ENCODE measurements at regions not wholly inside any gene's neighbourhood (a gene's known extent, or its start where the extent isn't known, plus 50 kb on each side); places are given as distances from the start of the nearest gene placed in this dataset.
"Not testable (repeated sequence)": the region's sequence is repeated elsewhere in the genome, so short reads cannot be mapped to it uniquely, and the experiment has no call there.

DNA sequence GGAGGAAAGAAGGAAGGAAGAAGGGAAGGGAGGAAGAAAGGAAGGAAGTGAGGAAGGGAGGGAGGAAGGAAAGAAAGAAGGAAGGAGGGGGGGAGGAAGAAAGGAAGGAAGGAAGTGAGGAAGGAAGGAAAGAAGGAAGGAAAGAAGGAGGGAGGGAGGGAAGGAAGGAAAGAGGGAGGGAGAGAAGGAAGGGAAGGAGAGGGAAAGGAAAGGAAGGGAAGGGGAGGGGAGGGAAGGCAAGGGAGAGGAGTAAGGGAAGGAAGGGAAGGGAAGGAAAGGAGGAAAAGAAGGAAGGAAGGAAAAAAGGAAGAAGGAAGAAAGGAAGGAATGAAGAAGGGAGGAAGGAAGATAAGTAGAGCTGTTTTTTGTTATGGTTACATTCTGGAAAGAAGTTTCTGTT is 141.2 kb downstream of the LRRC3B start:
- no peak for DNase-seq (ENCODE audit: low spot score)

DNA sequence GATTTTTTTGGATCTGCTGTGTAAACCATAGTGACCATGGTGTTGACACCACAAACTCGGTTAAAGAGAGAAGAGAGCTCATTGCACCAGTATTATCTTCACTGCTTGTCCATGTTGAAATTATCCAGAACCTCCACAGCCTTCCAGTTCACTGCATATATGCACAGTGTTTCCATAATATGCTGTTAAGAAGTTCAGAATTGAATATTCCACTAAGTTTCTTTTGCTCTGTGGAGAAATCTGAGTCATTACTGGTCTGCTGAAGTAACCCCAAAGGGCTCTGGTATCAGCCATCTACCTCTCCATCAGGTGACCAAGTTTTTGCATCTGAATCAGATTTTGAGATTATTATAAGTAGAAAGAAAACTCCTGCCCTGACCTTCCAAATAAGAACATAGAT is 143.5 kb downstream of the LRRC3B start:
- DNase-seq (ENCODE audit: low spot score): no peak

DNA sequence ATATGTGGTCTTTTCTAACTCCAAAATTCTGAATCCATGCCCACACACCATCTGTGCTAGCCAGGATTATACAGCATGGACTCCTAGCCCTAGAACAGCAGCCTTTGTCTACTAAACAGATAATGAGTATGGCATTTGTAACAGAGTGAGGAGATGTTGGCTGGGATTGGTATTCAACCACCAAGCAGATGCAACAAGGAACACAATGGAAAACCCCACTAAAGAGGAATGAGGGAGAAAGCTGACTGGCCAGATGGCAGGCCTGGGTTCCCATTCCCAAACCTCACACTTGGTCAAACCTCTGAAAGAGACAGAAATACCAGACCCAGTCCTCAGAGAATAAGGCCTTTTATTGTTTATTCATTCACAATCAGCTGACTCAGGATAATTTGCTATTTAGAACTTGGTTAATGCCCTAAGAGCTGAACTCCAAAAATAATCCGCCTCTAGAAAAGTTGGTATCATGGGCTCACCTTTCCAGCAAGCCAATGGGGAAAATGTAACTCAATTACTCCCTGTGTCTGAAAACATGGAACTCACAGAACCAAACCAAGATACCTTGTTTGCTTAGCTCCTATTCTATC is 145.6 kb downstream of the LRRC3B start:
- no peak for DNase-seq (ENCODE audit: low spot score)

DNA sequence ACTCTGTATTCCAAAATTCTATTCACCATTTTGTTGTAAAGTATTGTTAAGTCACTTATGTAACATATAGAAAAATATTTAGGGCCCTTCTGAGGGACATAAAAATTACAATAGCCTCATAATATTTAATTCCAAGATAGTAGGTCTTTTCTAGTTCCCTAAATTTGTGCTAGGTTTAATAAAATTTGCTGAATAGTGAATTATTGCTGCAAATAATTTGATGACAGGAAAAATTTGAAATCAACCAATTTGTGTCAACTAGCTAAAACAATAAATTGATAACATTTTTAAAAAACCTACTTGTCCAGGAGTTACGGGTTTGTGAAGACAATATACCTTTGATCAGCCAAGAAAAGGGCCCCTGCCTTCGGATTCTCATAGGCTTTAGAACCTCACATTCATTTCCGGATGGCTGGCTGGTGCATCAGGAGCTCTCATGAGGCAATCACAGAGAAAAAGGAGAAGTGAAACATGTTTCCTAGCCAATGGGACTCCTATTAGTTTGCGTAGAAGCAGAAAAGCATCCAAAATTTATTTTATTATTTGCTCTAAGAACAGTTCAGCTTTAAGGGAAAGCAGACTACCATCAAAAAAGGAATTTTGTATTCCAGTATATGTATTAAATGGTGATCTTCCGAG is 177.2 kb downstream of the LRRC3B start:
- no peak for DNase-seq (ENCODE audit: low spot score)

- DNase-seq (ENCODE audit: low spot score): no peak
Observed at GRCh38 chr3:26807272-26807671, 184.7 kb downstream of the LRRC3B start.

DNA sequence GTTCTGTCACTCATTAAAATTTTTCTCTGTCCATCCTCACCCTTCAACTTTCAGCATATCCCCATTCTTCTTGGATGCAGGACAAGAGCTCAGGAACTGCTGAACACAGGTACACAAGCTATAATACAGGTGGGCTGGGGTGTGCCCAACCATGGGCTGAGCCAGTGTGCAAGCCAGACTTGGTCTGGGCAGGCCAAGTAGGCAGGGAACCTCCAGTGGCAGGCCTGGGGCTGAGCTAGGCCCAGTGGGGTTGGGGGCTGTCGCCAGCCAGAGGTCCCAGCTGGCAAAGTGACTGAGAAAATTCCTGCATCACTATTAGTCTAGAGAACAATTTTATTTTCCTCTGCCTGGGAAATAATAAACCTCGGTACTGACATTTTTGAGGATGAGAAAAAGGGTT is 202.9 kb downstream of the LRRC3B start:
- no peak for DNase-seq (ENCODE audit: low spot score)

DNA sequence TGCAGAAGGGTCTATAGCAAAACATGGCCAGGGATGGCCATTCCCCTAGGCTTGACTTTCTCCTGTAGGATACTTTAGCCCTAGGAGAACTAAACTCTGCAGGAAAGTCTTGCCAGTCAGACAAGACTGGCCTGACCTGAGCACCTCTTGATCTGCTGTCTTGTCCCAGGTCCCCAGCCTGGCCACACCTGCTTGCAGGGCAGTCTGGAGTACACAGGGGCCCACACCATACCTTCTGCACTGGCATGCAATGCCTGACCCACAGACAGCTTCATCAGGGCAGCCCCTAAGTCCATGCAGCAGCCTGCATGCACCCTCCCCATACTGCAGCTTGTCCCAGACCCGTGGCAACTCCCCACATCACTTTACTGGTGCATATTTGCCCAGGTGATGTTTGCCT is 204.6 kb downstream of the LRRC3B start:
- no peak for DNase-seq (ENCODE audit: low spot score)

DNA sequence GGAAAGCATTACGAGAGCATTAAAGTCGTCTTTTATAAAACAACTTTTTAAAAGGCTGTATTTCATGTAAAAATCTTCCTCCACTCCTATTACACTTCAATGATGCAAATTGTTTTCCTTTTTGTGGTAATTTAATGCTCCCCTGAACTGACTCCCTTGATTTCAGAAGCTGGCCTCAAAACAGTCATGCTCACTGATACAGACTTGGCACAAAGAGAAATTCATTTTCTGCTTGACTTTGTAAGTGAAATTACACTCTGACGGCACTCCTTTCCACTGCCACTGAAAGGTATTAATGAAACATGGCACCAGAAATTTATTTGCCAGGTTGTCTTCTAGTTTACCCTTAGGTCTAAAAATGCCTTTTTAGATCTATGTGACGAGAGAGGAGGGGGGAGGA is 215.5 kb downstream of the LRRC3B start:
- no peak for DNase-seq (ENCODE audit: low spot score)

- DNase-seq (ENCODE audit: low spot score): no peak
Observed at GRCh38 chr3:26839001-26839400, 216.4 kb downstream of the LRRC3B start.

GRCh38 chr3:26840272-26840870 is 217.8 kb downstream of the LRRC3B start:
- DNase-seq (ENCODE audit: low spot score): no peak

- DNase-seq (ENCODE audit: low spot score): no peak
Observed at GRCh38 chr3:26845194-26845593, 222.6 kb downstream of the LRRC3B start.

DNA sequence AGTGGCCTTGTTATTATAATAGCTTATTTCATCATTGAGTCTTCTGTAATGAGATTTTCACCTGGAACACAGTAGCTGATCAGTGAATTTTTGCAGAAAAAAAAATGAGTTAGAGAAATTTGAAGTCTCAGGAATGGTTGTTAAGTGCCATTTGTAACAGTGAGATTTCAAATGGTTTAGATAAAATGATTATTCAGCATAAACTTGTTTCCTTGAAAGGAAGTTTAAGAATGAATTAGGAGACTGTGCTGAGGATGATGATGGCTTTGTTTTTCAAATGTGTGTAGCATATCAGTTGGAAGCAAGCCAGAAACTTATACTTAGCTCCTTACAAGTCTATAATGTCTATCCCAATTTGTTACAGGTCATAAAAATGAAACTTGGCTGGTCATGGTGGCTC is 225.1 kb downstream of the LRRC3B start:
- no peak for DNase-seq (ENCODE audit: low spot score)

- DNase-seq (ENCODE audit: low spot score): no peak
Observed at GRCh38 chr3:26894443-26894842, 271.9 kb downstream of the LRRC3B start.

GRCh38 chr3:26915208-26915607 is 292.6 kb downstream of the LRRC3B start:
- DNase-seq (ENCODE audit: low spot score): no peak

- no peak for DNase-seq (ENCODE audit: low spot score)
Observed at GRCh38 chr3:26920646-26921478, 298.3 kb downstream of the LRRC3B start.

GRCh38 chr3:26931896-26932295 is 309.3 kb downstream of the LRRC3B start:
- no peak for DNase-seq (ENCODE audit: low spot score)

- DNase-seq (ENCODE audit: low spot score): no peak
Observed at GRCh38 chr3:26932752-26933151, 310.2 kb downstream of the LRRC3B start.

DNA sequence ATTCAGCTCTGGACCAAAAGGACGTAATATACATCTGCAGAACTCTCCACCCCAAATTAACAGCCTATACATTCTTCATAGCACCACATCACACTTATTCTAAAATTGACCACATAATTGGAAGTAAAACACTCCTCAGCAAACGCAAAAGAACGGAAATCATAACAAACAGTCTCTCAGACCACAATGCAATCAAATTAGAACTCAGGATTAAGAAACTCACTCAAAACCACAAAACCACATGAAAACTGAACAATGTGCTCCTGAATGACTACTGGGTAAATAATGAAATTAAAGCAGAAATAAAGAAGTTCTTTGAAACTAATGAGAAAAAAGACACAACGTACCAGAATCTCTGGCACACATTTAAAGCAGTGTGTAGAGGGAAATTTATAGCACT is 322.9 kb downstream of the LRRC3B start:
- not testable (repeated sequence) for DNase-seq (ENCODE audit: low spot score)

DNA sequence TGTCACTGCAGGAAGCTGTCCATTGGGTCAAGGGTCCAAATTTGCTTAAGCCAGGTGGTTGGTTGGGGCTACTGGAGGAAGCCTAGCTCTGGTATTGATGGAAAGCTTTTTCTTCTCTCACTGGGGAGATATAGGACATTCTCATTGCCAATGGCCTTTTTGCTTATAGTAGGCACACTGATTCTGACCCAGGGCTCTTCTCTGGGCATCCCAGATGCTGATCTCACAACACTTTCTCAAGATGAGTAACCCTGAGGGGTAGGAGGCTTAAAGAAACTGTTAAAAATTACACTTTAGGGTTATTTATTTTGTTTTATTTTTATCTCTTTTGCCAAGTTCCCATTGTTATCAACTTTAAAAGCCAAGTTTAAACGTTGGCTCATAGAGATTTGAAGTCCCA is 337.8 kb downstream of the LRRC3B start:
- DNase-seq (ENCODE audit: low spot score): no peak

- no peak for DNase-seq (ENCODE audit: low spot score)
Observed at GRCh38 chr3:26962492-26963360, 340.2 kb downstream of the LRRC3B start.

- DNase-seq (ENCODE audit: low spot score): no peak
Observed at GRCh38 chr3:26963361-26963743, 340.8 kb downstream of the LRRC3B start.

- DNase-seq (ENCODE audit: low spot score): no peak
Observed at GRCh38 chr3:26964313-26964712, 341.7 kb downstream of the LRRC3B start.

Data from kidney tubule cell (primary cell).